Smooth muscle cell (in vitro differentiated cells): ENCODE measurements at regions not wholly inside any gene's neighbourhood (a gene's known extent, or its start where the extent isn't known, plus 50 kb on each side); places are given as distances from the start of the nearest gene placed in this dataset.
A peak's percentile ranks its signal among the peaks of the same experiment; 100 is the strongest.

Experiments used
- DNase-seq: peaks from one replicate; lab custom pipeline; 2025; ENCODE audit not compliant: unreplicated experiment; lab: John Stamatoyannopoulos, UW
- H2AFZ ChIP-seq: fragments of 200-600 bp; sonication (generic); 2 replicates; pipeline ENCODE4 v1.6.0; 2016; ENCODE audit warnings: antibody characterized with exemption, low read depth, mild to moderate bottlenecking
- H3F3A ChIP-seq: fragments of 200-600 bp; sonication (generic); 2 replicates; pipeline ENCODE4 v1.6.0; 2017; ENCODE audit warnings: antibody characterized with exemption, low read depth
- H3K27ac ChIP-seq: fragments of 200-600 bp; sonication (generic); 2 replicates; pipeline ENCODE4 v1.5.1; 2016; ENCODE audit warnings: low read depth, mild to moderate bottlenecking
- H3K27me3 ChIP-seq: fragments of 200-600 bp; sonication (generic); 2 replicates; pipeline ENCODE4 v1.6.1; 2016; ENCODE audit warnings: low read depth, mild to moderate bottlenecking
- H3K36me3 ChIP-seq: fragments of 200-600 bp; sonication (generic); 2 replicates; pipeline ENCODE4 v1.5.1; 2016; ENCODE audit warnings: low read depth
- H3K4me1 ChIP-seq: fragments of 200-600 bp; sonication (generic); 2 replicates; pipeline ENCODE4 v1.5.1; 2016; ENCODE audit warnings: low read depth
- H3K4me2 ChIP-seq: fragments of 200-600 bp; sonication (generic); 2 replicates; pipeline ENCODE4 v1.6.0; 2016; ENCODE audit warnings: mild to moderate bottlenecking
- H3K4me3 ChIP-seq: fragments of 200-600 bp; sonication (generic); 2 replicates; pipeline ENCODE4 v1.5.1; 2016; ENCODE audit warnings: mild to moderate bottlenecking
- H3K79me2 ChIP-seq: fragments of 200-600 bp; sonication (generic); 2 replicates; pipeline ENCODE4 v1.6.0; 2016; ENCODE audit warnings: low read depth, mild to moderate bottlenecking
- H3K9ac ChIP-seq: fragments of 200-600 bp; sonication (generic); 2 replicates; pipeline ENCODE4 v1.6.0; 2016; ENCODE audit warnings: low read depth
- H3K9me3 ChIP-seq: fragments of 200-600 bp; sonication (generic); replicated peaks from 2 replicates; pipeline ENCODE4 v1.5.1; 2016; ENCODE audit warnings: low read depth
- H4K20me1 ChIP-seq: fragments of 200-600 bp; sonication (generic); 2 replicates; pipeline ENCODE4 v1.6.0; 2016; ENCODE audit warnings: low read depth
- CTCF ChIP-seq: fragments of 200-600 bp; sonication (generic); IDR thresholded peaks from 2 replicates; pipeline ENCODE4 v1.5.1; 2017; ENCODE audit warnings: borderline replicate concordance, mild to moderate bottlenecking, antibody characterized with exemption; ENCODE audit not compliant: insufficient read depth, poor library complexity, severe bottlenecking
- WGBS: methylation state at CpG from one replicate; pipeline ENCODE4 v1.1.7; 2016; ENCODE audit warnings: low lambda C conversion rate; 5-methylcytosine and 5-hydroxymethylcytosine counted together

GRCh38 chr18:67612281-67612680 is 95.8 kb upstream of the DSEL start:
- Histone ChIP-seq H3K4me3 (no peak overlapping the region), H3K79me2 (no peaks in the 10 kb centered on the region), H3F3A (no peaks in the 10 kb centered on the region), H4K20me1 (no peaks in the 10 kb centered on the region), H3K4me1 (no peaks in the 10 kb centered on the region), H3K4me2 (no peak overlapping the region), H3K27ac (no peak overlapping the region), H3K9ac (no peak overlapping the region), H2AFZ (no peak overlapping the region), H3K36me3 (no peaks in the 10 kb centered on the region), H3K9me3 (no peaks in the 10 kb centered on the region), H3K27me3 (no peaks in the 10 kb centered on the region)
- TF ChIP-seq CTCF = no peak
- WGBS = 94% methylated on average over 1 of the region's 1 CpG
- no peak for DNase-seq

GRCh38 chr18:67608615-67609273 is 92.2 kb upstream of the DSEL start:
- Histone ChIP-seq H3K36me3 (no peaks in the 10 kb centered on the region), H3F3A (no peaks in the 10 kb centered on the region), H3K27me3 (no peaks in the 10 kb centered on the region), H3K4me3 (no peak overlapping the region), H2AFZ (no peak overlapping the region), H3K79me2 (no peaks in the 10 kb centered on the region), H3K9ac (no peak overlapping the region), H3K9me3 (no peaks in the 10 kb centered on the region), H3K4me2 (no peak overlapping the region), H4K20me1 (no peaks in the 10 kb centered on the region), H3K4me1 (no peaks in the 10 kb centered on the region), H3K27ac (peak overlapping the region; percentile 3)
- 40% methylated on average over 1 of the region's 1 CpG for WGBS
- TF ChIP-seq CTCF = no peak
- no peak for DNase-seq

GRCh38 chr18:67608191-67608590 is 91.7 kb upstream of the DSEL start:
- Histone ChIP-seq H3K9ac (no peak overlapping the region), H3K27ac (no peak overlapping the region), H4K20me1 (no peaks in the 10 kb centered on the region), H3K79me2 (no peaks in the 10 kb centered on the region), H3F3A (no peaks in the 10 kb centered on the region), H3K4me2 (no peak overlapping the region), H3K9me3 (no peaks in the 10 kb centered on the region), H3K27me3 (no peaks in the 10 kb centered on the region), H2AFZ (no peak overlapping the region), H3K4me3 (no peak overlapping the region), H3K36me3 (no peaks in the 10 kb centered on the region), H3K4me1 (no peaks in the 10 kb centered on the region)
- TF ChIP-seq CTCF = no peak
- no peak for DNase-seq
